ENCODE measurements at regions not wholly inside any gene's neighbourhood (a gene's known extent, or its start where the extent isn't known, plus 50 kb on each side); places are given as distances from the start of the nearest gene placed in this dataset.

DNA sequence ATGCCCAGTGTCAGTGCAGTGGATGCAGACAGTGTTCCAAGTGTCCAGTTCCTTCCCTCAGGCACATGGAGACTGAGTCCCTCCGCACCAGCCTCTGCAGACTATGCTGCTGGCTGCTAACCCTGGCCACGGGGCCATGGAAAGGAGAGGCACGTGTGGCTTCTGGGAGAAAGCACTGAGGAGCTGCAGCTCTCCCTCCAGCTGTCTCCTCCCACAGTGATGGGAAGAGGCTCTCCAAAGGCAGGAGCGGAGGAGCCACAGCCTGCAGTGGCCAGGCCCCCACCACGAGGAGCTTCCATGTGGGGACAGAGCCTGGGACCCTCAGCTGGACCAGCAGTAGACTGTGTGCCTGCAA, 141.1 kb downstream of the NDUFA10 start:
- no peak for DNase-seq (ENCODE audit: low spot score)
- Mint-ChIP-seq H3K27me3 (ENCODE audit: low read depth) (no peaks in the 10 kb centered on the region), H3K36me3 (ENCODE audit: low read depth) (peaks cover 9% of the 10 kb centered on the region), H3K4me1 (ENCODE audit: low read depth) (peaks cover 17% of the 10 kb centered on the region), H3K9me3 (ENCODE audit: low read depth) (peaks cover 29% of the 10 kb centered on the region), H3K4me3 (ENCODE audit: unreplicated experiment) (no peak overlapping the region), H3K27ac (ENCODE audit: unreplicated experiment) (no peak overlapping the region)
- TF ChIP-seq, protein P1, sequence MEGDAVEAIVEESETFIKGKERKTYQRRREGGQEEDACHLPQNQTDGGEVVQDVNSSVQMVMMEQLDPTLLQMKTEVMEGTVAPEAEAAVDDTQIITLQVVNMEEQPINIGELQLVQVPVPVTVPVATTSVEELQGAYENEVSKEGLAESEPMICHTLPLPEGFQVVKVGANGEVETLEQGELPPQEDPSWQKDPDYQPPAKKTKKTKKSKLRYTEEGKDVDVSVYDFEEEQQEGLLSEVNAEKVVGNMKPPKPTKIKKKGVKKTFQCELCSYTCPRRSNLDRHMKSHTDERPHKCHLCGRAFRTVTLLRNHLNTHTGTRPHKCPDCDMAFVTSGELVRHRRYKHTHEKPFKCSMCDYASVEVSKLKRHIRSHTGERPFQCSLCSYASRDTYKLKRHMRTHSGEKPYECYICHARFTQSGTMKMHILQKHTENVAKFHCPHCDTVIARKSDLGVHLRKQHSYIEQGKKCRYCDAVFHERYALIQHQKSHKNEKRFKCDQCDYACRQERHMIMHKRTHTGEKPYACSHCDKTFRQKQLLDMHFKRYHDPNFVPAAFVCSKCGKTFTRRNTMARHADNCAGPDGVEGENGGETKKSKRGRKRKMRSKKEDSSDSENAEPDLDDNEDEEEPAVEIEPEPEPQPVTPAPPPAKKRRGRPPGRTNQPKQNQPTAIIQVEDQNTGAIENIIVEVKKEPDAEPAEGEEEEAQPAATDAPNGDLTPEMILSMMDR (IDR thresholded peaks at IDR 0.05) = no peak

DNA sequence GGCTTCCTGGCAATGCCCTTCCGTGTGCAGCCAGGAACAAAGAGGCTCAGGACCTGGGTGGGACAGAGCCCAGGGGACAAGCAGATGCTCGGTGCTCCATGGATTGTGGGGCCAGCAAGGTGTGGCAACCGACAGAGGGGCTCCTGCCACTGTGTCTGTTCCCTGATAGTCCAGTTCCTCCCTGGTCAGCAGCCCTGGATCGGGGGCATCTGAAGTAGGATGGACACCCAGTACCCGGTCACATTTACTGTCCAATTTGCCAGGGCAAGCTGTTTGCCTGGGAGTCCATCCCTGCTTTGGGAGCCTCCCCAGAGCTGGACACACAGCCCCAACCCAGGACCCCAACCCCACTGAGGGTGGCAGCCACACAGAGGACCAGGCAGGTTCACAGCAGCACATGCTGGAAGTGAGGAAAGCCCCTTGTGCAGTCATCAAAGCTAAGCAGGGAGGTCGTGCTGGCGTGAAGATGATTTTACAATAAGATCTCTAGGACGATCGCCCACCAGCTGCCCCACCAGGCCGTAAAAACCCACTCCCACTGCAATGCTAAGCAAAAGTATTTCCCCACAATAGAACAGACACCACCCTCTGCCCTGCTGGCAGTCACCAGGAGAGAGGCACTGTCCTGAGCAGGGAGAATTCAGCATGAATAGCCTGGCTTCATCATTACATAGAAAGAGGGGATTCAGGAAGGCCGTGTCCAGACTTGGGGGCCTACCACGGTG, 141.7 kb downstream of the NDUFA10 start:
- DNase-seq (ENCODE audit: low spot score) = no peak

DNA sequence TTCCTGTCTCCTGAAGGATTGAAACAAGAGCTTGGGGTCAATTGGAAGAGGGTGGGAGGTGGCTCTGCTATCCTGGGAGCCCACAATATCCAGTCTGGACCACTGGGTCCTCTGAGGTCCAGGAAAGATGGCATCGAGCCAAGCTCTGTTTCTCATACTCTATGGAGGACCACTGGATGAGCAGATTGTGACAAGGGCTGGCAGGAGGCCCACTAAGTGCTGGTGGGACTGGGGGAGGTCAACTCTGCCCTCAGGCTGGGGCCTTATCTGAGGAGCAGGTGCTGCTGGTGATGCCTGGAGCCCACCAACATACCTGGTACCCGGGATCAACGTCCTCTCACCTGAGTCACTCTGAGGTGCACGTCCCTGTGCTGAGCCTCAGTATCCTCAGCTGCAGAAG, 142.4 kb downstream of the NDUFA10 start:
- TF ChIP-seq, protein P1 (IDR thresholded peaks at IDR 0.05) = no peak
- no peak for DNase-seq (ENCODE audit: low spot score)
- Mint-ChIP-seq H3K4me1 (ENCODE audit: low read depth) (peaks cover 17% of the 10 kb centered on the region), H3K27me3 (ENCODE audit: low read depth) (no peaks in the 10 kb centered on the region), H3K36me3 (ENCODE audit: low read depth) (peaks cover 9% of the 10 kb centered on the region), H3K27ac (ENCODE audit: unreplicated experiment) (no peak overlapping the region), H3K9me3 (ENCODE audit: low read depth) (peaks cover 27% of the 10 kb centered on the region), H3K4me3 (ENCODE audit: unreplicated experiment) (no peak overlapping the region)

More for the DNA sequence above, 141.7 kb downstream of the NDUFA10 start:
- H3K4me3 Mint-ChIP-seq (ENCODE audit: unreplicated experiment) = no peak overlapping the region
- no peak overlapping the region for H3K27ac Mint-ChIP-seq (ENCODE audit: unreplicated experiment)
- TF ChIP-seq, protein P1 (IDR thresholded peaks at IDR 0.05) = no peak
- H3K27me3 Mint-ChIP-seq (ENCODE audit: low read depth) = no peaks in the 10 kb centered on the region
- peaks cover 17% of the 10 kb centered on the region for H3K4me1 Mint-ChIP-seq (ENCODE audit: low read depth)
- peaks cover 29% of the 10 kb centered on the region for H3K9me3 Mint-ChIP-seq (ENCODE audit: low read depth)
- peaks cover 9% of the 10 kb centered on the region for H3K36me3 Mint-ChIP-seq (ENCODE audit: low read depth)

DNA sequence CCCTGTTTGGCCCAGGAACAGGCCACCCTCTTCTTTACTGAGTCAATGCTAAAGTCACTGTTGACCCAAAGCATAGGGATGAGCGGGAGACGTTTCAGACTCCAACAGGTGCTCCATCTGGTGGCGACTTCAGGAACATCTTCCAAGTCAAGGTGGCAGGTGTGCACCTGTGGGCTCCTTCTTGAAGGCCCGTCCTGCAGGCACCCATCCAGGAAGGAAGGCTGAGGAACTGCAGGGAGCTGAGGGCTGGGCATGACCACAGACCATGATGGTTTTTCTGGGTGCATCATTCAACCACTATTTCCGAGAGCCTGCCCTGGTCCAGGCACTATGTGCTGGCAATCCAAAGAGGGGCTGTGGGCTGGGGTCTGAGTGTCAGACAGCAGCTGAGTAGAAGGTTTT, 142.8 kb downstream of the NDUFA10 start:
- Mint-ChIP-seq H3K4me3 (ENCODE audit: unreplicated experiment) (no peak overlapping the region), H3K27ac (ENCODE audit: unreplicated experiment) (no peak overlapping the region), H3K36me3 (ENCODE audit: low read depth) (peaks cover 9% of the 10 kb centered on the region), H3K27me3 (ENCODE audit: low read depth) (no peaks in the 10 kb centered on the region), H3K9me3 (ENCODE audit: low read depth) (peaks cover 27% of the 10 kb centered on the region), H3K4me1 (ENCODE audit: low read depth) (peaks cover 17% of the 10 kb centered on the region)
- TF ChIP-seq, protein P1 (IDR thresholded peaks at IDR 0.05) = peak; percentile 72
- no peak for DNase-seq (ENCODE audit: low spot score)

DNA sequence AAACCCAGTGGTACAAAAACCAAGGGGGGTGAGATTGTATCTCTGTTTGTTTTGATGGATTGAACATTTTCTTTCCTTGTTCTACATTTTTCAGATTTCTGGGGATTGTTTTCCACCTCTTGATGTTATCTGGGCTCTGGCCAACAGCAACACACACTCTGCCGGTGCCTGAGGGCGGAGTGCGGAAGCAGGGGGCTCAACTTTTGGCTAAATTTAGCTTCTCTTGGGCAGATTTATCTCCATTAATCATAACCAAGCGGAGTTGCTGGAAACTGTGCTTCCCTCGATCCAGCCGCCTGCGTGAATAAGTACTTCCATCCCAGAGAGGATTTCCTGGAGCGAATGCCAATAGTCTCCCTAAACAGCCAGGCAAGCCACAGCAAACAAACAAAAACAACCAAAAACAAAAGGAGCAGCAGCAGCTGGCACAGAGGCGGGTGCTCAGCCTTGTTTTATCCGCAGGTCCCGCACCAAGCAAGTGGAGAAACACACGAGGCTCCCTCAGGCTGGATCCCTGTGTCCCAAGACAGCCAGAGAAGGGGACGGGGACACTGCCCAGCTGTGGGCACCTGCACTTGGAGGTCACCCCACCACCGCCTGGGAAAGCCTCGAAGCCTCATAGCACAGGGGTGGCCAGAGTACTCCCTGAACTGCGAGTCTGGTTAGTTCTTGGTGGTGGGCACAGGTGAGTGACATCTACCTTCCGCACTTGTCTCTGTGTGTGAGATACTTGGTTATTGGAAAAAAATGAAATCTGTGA, 143.4 kb downstream of the NDUFA10 start:
- no peak for DNase-seq (ENCODE audit: low spot score)
- Mint-ChIP-seq H3K36me3 (ENCODE audit: low read depth) (peaks cover 8% of the 10 kb centered on the region), H3K27ac (ENCODE audit: unreplicated experiment) (peak overlapping the region; percentile 70)

More for the DNA sequence above, 143.4 kb downstream of the NDUFA10 start:
- no peak overlapping the region for H3K4me3 Mint-ChIP-seq (ENCODE audit: unreplicated experiment)
- peaks cover 17% of the 10 kb centered on the region for H3K4me1 Mint-ChIP-seq (ENCODE audit: low read depth)
- TF ChIP-seq, protein P1 (IDR thresholded peaks at IDR 0.05) = no peak
- H3K9me3 Mint-ChIP-seq (ENCODE audit: low read depth) = peaks cover 25% of the 10 kb centered on the region
- peaks cover 4% of the 10 kb centered on the region for H3K27me3 Mint-ChIP-seq (ENCODE audit: low read depth)

Data from chondrocyte (in vitro differentiated cells).